ENCODE measurements at regions not wholly inside any gene's neighbourhood (a gene's known extent, or its start where the extent isn't known, plus 50 kb on each side); places are given as distances from the start of the nearest gene placed in this dataset.
"Not testable (repeated sequence)": the region's sequence is repeated elsewhere in the genome, so short reads cannot be mapped to it uniquely, and the experiment has no call there.

- no peak for DNase-seq
Observed at GRCh38 chr1:187563191-187563590, 734.4 kb downstream of the PLA2G4A start.

GRCh38 chr1:187566354-187566753, 737.6 kb downstream of the PLA2G4A start:
- no peak for DNase-seq

GRCh38 chr1:187568067-187568466, 739.3 kb downstream of the PLA2G4A start:
- no peak for DNase-seq

GRCh38 chr1:187570166-187570565, 741.4 kb downstream of the PLA2G4A start:
- DNase-seq, result no peak

- DNase-seq, result no peak
Observed at GRCh38 chr1:187577610-187578009, 748.9 kb downstream of the PLA2G4A start.

- DNase-seq, result no peak
Observed at GRCh38 chr1:187588917-187589316, 760.2 kb downstream of the PLA2G4A start.

GRCh38 chr1:187605736-187606135, 777.0 kb downstream of the PLA2G4A start:
- DNase-seq, result no peak

GRCh38 chr1:187615853-187616735, 787.3 kb downstream of the PLA2G4A start:
- DNase-seq, result not testable (repeated sequence)

- DNase-seq, result not testable (repeated sequence)
Observed at GRCh38 chr1:187616830-187617229, 788.1 kb downstream of the PLA2G4A start.

- DNase-seq, result no peak
Observed at GRCh38 chr1:187617776-187618175, 789.0 kb downstream of the PLA2G4A start.

GRCh38 chr1:187619175-187619574, 790.4 kb downstream of the PLA2G4A start:
- no peak for DNase-seq

GRCh38 chr1:187621951-187622350, 793.2 kb downstream of the PLA2G4A start:
- no peak for DNase-seq

- no peak for DNase-seq
Observed at GRCh38 chr1:187622545-187622944, 793.8 kb downstream of the PLA2G4A start.

- no peak for DNase-seq
Observed at GRCh38 chr1:187624812-187625545, 796.2 kb downstream of the PLA2G4A start.

- DNase-seq, result no peak
Observed at GRCh38 chr1:187626056-187626455, 797.3 kb downstream of the PLA2G4A start.

- DNase-seq, result no peak
Observed at GRCh38 chr1:187627516-187627915, 798.8 kb downstream of the PLA2G4A start.

- no peak for DNase-seq
Observed at GRCh38 chr1:187629075-187629474, 800.3 kb downstream of the PLA2G4A start.

GRCh38 chr1:187630653-187631380, 802.1 kb downstream of the PLA2G4A start:
- DNase-seq, result no peak

- no peak for DNase-seq
Observed at GRCh38 chr1:187631381-187631675, 802.6 kb downstream of the PLA2G4A start.

- DNase-seq, result no peak
Observed at GRCh38 chr1:187631984-187632383, 803.2 kb downstream of the PLA2G4A start.

GRCh38 chr1:187634940-187635339, 806.2 kb downstream of the PLA2G4A start:
- no peak for DNase-seq

- DNase-seq, result no peak
Observed at GRCh38 chr1:187638733-187639434, 810.1 kb downstream of the PLA2G4A start.

GRCh38 chr1:187641015-187641414, 812.3 kb downstream of the PLA2G4A start:
- DNase-seq, result no peak
